ENCODE measurements at regions not wholly inside any gene's neighbourhood (a gene's known extent, or its start where the extent isn't known, plus 50 kb on each side); places are given as distances from the start of the nearest gene placed in this dataset.

DNA sequence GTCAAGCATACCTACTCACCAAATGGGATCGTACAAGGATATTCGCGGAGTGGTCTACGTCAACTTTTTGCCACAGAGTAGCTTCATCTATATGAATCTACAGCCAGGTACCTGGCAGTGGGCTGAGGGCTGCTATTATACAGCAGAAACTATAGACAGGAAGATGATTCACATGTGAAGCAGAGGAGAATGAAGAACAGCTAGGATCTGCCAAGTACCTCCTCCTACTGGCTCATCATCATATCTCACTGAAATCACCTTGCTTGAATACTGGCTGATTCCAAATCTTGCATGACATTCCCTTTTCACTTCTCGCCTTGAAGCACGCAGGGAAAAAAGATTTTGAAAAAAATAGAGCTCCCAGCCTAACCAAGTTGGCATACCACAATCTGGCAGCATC lies 488.7 kb upstream of the NRSN1 start:
- no peaks in the 10 kb centered on the region for H3K4me1 ChIP-seq
- WGBS, 2 donors: 91 to 94% methylated on average over 6 of the region's 6 CpGs
- H3K27me3 ChIP-seq: no peaks in the 10 kb centered on the region
- ATAC-seq: no peak
- no peak overlapping the region for H3K4me3 ChIP-seq
- no peak overlapping the region for H3K27ac ChIP-seq
- no peaks in the 10 kb centered on the region for H3K36me3 ChIP-seq
- TF ChIP-seq CTCF (IDR thresholded peaks at IDR 0.05): no peak
- intact Hi-C loops (cut with DNase I): no loop called here
- H3K9me3 ChIP-seq: peaks cover 0 to 2% (median 0%) of the 10 kb centered on the region in 11 donors
- DNase-seq: no peak

GRCh38 chr6:23642849-23643248 lies 483.2 kb upstream of the NRSN1 start:
- WGBS, 2 donors: 80 to 91% methylated on average over 1 of the region's 1 CpG
- H3K4me3 ChIP-seq: no peak overlapping the region
- no peaks in the 10 kb centered on the region for H3K4me1 ChIP-seq
- H3K36me3 ChIP-seq: no peaks in the 10 kb centered on the region
- no peaks in the 10 kb centered on the region for H3K27me3 ChIP-seq
- no peaks in the 10 kb centered on the region for H3K9me3 ChIP-seq
- TF ChIP-seq CTCF (IDR thresholded peaks at IDR 0.05): no peak
- ATAC-seq (no peak), DNase-seq (no peak)
- H3K27ac ChIP-seq: no peak overlapping the region
- intact Hi-C loops (cut with DNase I): no loop called here

DNA sequence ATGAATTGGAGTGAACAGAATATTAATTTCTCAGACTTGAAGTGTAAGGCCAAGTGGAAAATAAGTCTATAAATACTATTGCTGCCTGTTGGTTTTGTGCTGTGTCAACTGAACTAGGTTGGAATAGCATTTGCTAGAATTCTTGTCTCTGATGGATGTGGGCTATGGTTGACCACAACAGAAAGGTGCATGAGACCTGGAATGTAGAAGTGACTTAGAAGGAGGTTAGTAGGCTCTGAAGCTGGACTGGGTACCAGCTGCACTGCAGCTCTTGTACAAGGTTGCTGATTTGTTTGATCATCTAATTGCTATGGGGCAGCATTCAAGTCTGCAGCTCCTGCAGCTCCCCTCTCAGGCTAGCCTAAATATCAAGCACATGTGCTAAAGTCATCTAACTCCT lies 479.0 kb upstream of the NRSN1 start:
- DNase-seq: no peak
- Histone ChIP-seq H3K36me3 (no peaks in the 10 kb centered on the region), H3K27ac (no peak overlapping the region), H3K27me3 (no peaks in the 10 kb centered on the region), H3K9me3 (no peaks in the 10 kb centered on the region), H3K4me1 (no peaks in the 10 kb centered on the region), H3K4me3 (no peak overlapping the region)
- TF ChIP-seq CTCF (IDR thresholded peaks at IDR 0.05): no peak
- no peak for ATAC-seq
- intact Hi-C loops (cut with DNase I): no loop called here

GRCh38 chr6:23650676-23651075 lies 475.3 kb upstream of the NRSN1 start:
- no peak for DNase-seq
- H3K36me3 ChIP-seq: no peaks in the 10 kb centered on the region
- WGBS, 2 donors: 63 to 65% methylated on average over 5 of the region's 5 CpGs
- ATAC-seq: no peak
- H3K4me1 ChIP-seq: no peaks in the 10 kb centered on the region
- H3K27me3 ChIP-seq: no peaks in the 10 kb centered on the region
- H3K4me3 ChIP-seq: no peak overlapping the region
- no peak overlapping the region for H3K27ac ChIP-seq
- intact Hi-C loops (cut with DNase I): no loop called here
- H3K9me3 ChIP-seq: no peaks in the 10 kb centered on the region
- no peak for TF ChIP-seq CTCF (IDR thresholded peaks at IDR 0.05)

- intact Hi-C loops (cut with DNase I): no loop called here
- ATAC-seq (no peak), DNase-seq (no peak)
- H3K4me1 ChIP-seq: no peaks in the 10 kb centered on the region
- H3K27ac ChIP-seq: no peak overlapping the region
- no peaks in the 10 kb centered on the region for H3K36me3 ChIP-seq
- no peak for TF ChIP-seq CTCF (IDR thresholded peaks at IDR 0.05)
- no peaks in the 10 kb centered on the region for H3K27me3 ChIP-seq
- H3K9me3 ChIP-seq: no peaks in the 10 kb centered on the region
- 77 to 86% methylated on average over 6 of the region's 6 CpGs for WGBS, 2 donors
- no peak overlapping the region for H3K4me3 ChIP-seq
These were observed 471.3 kb upstream of the NRSN1 start for GRCh38 chr6:23654745-23655144.
